GM18870 (cell line): ENCODE measurements at regions not wholly inside any gene's neighbourhood (a gene's known extent, or its start where the extent isn't known, plus 50 kb on each side); places are given as distances from the start of the nearest gene placed in this dataset.
"Not testable (repeated sequence)": the region's sequence is repeated elsewhere in the genome, so short reads cannot be mapped to it uniquely, and the experiment has no call there.

Experiments
- ATAC-seq: cut with Tn5 transposase; IDR thresholded peaks from one replicate; pipeline ENCODE4 v1.9.1; 2021; ENCODE audit warnings: moderate library complexity; ENCODE audit not compliant: unreplicated experiment

DNA sequence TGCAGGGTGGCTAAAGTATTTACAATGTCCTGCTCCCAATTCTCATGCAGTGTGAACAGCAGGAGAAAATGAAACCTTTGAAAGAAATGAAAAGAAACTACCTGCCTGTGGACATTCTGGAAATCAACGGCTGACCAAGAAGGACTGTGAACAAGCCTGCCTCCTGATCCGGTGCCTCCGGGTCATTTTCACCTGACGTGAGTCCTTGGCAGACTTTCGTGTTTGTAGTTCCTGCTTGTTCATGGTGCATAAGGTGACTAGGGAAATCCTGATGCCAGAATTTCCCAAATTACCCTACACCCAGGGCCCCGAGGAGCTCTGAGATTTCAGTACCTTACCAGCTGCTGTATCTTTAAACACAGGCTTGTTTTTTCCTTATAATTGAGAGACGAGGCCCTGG, 317.5 kb downstream of the TLE1 start:
- ATAC-seq = no peak

DNA sequence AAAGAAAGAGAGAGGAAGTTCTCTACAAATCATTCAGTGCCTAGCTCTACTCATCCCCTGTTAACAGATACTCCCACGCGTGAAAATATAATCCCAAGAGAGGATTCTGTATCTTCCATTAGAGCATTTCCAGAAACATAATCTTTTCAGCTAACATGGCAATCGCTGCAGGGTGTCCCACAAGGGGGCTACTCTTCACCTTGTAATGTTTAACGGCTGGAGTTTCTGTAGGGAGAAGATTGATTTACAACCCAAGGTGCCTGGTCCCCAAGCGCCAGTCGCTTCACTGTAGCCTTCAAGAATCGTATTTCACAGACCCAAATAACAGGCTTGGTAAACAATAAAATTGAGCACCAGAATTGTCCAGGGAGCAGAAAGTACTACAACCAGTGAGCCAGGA, 318.7 kb downstream of the TLE1 start:
- ATAC-seq = no peak

DNA sequence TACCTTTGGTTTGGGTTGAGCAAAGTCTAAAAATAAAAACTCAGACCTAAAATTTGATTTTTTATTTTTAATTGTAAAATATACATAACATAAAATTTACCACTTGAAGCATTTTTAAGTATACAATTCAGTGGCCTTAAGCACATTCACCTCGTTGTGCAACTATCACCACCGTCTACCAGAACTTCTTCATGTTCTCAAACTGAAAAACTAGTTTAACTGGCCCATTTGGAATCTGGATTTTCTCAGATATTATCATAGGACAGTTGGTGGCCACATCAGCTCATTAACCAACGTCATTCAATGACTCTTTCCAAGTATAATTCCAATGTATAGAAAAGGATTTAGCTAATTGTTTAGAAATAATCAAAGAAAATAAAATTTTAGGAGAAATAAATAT, 319.3 kb downstream of the TLE1 start:
- no peak for ATAC-seq

DNA sequence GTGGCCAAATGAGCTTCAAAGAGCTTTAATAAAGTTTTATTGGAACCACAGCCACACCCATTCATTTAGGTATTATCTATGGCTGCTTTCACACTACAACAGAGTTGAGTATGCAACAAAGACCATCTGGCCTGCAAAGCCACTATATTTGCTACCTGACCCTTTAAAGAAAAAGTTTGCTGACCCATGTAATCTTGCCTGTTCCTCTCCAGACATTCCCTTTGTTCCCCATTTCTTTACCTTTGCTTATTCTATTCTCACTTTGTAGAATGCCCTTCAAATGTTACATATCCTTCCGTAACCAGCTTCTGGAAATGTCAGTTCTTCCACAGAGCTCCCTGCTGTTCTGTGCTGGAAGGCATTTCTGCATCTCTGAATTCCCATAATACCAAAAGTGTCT, 320.2 kb downstream of the TLE1 start:
- ATAC-seq = no peak

DNA sequence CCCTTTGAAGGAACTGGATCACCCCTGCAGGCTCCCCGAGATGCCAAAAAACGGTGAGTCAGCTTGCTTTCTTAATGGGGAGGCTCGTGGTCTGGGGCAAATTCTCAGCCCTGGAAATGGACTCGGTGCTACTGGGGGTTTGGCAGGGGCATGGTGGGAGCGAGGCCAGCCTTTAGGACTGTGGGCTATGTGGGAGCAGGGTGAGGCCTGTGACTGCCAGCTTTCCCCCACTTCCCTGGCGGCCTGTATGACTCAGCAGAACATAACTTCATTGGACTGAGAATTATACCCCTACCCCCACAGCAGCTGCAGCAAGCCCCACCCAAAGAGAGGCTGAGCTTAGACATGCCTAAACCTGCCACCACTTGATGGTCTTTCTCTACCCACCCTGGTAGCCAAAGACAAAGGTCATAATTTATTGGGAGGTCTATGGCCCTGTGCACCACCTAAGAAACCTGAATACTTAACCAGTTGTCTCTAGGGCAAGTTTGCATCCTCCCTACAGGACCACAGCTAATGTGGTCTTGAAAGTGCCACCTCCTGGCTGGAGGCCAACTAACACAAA, 325.3 kb downstream of the TLE1 start:
- ATAC-seq = no peak

DNA sequence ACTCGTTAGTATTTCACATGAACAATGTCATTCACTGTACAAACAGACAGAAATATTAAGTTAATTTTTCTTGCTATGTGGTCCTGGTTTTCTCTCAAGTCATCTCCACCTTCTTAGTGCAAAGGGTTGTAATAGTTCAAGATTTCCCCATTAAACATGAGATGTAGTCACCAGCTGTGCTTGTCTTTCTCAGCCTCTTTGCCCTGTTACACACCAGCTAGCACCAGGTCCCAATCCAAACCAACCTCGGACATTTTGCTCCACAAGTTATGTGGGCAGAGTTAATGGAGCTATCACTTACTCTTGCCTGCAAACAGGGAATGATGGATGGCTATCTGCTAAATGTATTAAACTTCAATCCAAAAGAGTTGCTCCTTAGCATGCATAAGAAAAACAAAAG, 328.1 kb downstream of the TLE1 start:
- no peak for ATAC-seq

DNA sequence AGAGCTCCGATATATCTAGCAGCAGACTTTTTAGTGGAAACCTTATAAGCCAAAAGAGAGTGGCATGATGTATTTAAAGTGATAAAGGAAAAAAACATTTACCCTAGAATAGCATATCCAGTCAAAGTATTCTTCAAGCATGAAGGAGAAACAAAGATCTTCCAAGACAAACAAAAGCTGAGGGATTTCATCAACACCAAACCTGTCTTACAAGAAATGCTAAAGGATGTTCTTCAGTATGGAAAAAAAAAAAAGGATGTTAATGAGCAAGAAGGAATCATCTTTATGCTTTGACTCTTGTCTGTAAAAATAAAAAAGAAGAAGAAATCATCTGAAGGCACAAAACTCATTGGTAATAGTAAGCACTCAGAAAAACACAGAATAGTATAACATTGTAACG, 338.2 kb downstream of the TLE1 start:
- no peak for ATAC-seq

DNA sequence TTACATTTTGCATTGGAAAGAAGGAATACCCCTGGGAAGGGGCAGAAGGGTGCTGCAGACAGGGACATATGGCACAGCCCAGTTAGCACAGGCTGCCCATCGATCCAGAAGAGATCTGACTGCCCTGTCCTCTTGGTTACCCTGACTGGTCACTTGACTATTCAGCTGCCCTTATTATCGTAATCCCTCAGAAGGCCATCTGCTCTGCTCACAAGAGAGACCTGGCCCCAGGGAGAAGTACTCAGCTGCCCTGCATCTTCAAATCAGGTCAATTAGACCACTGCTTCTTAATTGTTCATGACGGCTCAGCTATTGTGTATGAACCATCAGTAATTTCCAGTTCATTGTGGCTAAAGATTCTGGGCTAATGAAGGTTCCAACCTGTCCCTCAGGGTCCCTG, 345.0 kb downstream of the TLE1 start:
- ATAC-seq = no peak

DNA sequence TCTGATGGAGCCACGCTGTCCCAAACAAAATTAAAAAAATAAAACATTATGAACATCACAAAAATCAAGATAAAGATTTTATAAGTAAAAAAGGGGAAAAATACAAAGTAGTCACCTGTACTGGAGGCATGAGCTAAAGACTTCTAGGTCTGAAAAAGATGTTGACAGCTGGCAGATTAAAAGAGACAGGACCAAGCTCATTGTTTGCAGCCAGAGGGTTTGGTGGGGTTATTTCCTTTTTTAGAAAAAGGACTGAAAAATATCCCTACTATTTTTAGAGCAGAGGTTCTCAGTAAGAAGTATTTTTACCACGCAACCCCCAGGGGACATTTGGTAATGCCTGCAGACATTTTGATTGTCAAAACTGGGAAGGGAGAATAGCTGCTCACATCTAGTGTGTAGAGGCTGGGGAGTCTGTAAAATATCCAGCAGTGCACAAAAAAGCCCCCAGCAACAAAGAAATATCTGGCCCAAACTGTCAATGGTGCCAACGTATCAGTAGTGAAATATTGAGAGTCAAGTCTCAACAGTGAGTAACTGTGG, 353.4 kb downstream of the TLE1 start:
- no peak for ATAC-seq

DNA sequence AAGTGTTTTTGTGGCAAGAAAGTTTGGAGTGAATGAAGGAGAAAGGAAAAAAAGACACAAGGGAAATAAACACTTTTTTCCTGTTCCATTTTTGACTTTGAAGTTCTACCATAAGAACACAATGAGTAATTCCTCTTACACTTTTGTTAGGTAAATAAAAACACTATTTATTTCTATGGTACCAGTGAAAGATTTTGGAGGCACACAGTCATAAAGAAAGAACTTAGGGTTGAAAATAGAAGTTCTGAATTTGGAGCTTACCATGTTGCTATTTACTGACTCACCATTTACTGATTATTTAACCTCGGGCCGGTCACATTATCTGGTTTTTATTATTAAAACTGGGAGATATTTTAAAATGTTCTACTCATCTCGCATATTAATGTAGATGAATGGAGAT, 367.8 kb downstream of the TLE1 start:
- no peak for ATAC-seq

DNA sequence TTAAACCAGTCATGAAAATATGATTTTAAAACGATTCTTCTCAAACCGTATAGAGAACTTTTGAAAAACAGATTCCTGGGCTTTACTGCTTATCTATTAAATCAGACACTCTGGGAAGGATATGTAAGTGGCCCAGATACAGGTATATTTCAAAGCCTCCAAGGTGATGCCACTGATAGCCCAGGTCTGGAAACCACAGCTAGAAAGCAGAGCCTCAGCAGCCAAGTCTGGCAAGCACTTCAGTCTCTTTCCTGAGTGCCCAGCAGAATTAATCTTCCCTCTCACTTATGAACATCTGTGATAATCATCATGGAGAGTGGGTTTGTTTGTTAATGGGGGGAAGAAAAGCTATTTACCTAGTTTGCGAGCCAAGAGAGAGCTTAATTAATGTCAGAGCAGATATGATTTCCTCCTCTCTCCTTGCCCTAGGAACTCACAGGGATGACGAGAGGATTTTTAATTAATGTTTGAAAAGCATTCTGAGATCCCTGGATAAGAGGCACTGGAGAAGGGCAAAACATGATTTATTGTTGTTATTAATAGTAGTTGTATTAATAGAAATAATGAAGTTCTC, 368.4 kb downstream of the TLE1 start:
- ATAC-seq = no peak

DNA sequence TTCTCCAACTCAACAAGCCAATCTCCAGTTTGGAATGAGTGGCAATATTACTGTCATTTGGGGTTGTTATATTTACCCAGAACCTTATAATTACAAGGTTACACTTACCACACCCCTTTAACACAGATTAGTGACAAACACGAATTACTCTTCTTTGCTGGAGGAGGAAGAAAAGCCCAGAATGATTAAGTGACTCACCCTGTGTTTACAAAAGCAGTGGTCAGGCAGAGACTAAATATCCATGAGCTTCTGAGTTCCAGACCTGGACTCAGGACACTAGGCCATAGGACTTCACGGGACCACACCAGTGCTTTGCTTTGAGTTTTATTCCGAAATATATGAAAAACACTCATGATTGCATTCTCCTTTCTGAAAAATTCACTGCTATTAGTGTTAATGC, 370.8 kb downstream of the TLE1 start:
- no peak for ATAC-seq

DNA sequence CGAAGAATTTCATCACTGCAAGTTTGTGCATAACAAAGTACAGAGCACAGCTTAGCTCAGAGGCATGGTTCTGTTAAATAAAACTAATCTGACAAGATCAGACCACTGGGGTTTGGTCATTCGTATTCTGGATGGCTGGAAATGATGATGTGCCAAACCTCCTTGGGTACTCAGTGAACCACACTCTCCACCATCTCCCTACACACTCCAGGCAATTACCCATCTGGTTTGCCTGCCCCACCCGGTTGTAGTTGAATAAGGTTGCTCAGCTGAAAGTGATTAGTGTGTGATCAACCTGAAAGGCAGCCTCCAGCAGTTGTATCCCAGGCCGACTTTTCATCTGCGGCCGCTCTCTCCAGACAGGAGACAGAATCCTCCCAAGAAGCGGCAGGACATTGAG, 371.4 kb downstream of the TLE1 start:
- no peak for ATAC-seq

DNA sequence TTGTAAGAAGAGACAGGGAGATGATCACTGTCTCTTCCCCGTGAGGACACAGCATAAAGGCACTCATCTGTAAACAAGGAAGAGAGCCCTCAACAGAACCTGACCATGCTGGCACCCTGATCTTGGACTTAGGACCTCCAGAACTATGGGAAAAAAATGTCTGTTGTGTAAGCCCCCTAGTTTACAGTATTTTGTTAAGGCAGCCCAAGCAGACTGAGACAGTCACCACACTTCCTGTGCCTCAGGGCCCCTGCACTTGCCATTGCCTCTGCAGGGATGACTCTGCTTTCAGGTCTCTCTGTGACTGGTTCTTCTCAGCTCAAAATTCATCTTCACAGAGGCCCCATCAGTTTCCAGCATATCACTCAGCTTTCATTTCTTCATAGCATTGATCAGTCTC, 372.1 kb downstream of the TLE1 start:
- ATAC-seq = no peak

DNA sequence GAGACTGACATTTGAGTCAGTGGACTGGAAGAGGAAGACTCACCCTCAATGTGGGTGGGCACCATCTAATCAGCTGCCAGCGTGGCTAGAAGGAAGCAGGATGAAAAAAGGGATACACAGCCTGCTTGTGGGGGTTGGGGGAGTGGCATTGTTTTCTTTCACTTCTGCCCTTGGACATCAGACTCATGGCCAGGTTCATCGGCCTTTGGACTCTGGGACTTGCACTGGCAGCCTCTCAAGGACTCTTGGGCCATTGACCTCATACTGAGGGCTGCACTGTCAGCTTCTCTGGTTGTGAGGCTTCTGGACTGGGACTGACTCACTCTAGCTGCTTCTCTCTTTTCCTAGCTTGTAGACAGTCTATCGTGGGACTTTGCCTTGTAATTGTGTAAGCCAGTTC, 374.9 kb downstream of the TLE1 start:
- no peak for ATAC-seq

DNA sequence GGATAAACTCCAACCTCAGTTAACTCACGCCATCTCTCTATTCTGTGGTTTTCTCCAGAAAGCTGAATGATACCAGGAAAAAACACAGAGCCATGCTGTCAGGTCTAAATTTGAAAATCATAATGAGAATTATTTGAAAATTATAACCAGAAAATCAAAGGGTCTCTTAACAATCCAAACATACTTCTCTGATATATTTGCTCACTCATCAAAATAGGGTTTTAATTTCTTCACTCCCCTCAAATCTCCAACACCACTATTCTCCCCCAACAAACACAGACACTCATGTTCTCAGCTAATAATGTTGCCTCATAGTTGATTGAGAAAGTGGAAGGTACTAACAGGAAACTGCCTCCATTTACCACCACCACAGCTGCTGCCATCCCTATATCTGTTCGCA, 375.5 kb downstream of the TLE1 start:
- no peak for ATAC-seq

DNA sequence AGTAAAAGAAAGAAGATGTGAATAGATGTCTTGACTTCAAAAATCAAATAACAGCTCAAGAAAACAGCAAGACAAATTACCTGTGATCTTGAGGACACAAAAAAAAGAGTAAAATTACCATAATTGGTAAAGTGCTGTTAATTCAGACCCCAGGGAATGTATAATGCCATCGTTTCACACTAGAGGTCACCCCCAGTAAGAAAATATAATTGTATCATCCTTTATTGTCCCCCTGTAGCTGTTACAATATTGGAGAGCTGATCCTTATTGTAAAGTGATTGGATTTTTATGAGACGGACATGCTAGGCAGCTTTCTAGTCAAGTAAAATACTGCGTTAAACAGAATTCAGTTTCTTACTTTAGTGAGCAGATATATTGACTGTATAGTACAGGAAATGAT, 377.0 kb downstream of the TLE1 start:
- ATAC-seq = no peak

DNA sequence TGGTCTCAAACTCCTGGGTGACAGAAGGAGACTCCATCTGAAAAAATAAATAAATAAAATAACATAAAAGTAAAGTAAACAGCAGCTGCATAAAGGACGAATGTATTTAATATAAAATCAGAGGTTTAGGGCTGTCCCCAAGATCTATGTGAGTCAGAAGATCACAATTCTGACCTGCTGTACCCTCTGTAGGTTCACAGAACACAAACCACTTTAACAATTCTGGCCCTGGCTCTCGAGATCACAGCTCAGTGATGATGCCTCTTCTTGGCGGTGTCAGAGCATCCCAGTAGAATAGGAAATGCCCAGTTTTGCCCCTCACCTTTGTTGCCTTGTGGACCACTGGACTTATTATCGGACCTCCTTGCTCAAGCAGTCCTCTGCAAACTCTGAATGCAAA, 380.9 kb downstream of the TLE1 start:
- ATAC-seq = no peak

DNA sequence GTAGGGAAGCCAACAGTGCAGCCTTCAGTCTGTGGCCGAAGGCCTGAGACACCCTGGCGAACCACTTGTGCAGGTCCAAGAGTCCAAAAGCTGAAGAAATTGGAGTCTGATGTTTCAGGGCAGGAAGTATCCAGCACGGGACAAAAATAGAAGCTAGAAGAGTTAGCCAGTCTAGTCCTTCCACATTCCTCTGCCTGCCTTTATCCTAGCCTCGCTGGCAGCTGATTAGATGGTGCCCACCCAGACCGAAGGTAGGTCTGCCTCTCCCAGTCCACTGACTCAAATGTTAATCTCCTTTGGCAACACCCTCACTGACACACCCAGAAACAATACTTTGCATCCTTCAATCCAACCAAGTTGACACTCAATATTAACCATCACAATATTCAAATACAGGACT, 381.6 kb downstream of the TLE1 start:
- ATAC-seq = not testable (repeated sequence)

DNA sequence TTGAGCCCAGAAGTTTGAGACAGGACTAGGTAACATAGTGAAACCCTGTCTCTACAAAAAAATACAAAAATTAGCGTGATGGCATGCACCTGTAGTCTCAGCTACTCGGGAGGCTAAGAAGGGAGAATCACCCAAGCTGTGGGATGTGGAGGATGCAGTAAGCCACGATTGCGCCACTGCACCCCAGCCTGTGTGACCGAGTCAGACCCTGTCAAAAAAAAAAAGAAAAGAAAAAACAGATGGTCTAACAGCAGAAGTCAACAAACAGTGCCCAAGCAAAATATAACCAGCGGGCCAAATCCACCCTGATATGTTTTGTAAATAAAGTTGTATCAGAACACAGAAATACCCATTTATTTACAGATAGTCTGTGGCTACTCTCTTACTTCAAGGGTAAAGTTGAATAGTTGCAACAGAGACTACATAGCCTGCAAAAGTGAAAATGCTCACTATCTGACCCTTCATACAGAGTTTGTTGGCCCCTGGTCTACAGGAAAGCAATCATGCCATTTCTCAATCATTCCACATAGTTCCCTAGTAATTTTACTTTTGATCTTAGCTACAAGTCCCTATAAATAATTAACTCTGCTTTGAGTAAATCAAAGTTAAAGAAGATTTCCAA, 383.7 kb downstream of the TLE1 start:
- ATAC-seq = no peak

DNA sequence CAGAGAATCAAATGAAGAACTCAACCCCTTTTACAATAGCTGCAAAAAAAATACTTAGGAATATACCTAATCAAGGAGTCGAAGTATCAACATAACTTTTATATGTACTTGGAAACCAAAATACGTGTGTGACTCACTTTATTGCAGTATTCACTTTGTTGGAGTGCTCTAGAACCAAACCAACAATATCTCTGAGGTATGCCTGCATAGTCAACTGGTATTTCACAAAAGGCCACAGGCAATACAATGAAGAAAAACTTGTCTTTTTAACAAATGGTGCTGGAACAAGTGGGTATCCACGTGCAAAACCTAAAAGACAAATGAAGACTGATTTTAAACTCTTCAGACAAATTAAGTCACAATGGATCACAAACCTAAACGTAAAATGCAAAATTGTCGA, 385.7 kb downstream of the TLE1 start:
- ATAC-seq = no peak

DNA sequence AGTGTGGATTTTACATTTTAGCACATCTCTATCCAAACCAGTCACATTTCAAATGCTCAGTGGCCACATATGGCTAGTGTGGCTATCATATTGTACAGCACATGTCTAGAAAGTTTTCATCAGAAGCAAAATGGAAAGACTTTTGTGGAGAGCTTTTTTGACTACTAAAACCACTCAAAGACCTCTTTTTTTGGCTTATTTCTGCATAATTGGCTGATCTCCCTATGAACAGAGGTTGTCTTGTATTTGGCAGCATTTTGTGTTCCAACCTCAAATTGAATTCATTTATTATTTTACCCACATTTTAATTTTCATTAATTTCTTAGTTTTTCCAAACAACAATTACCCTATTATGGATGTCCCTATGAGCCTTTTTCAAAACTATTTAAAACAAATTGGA, 395.7 kb downstream of the TLE1 start:
- no peak for ATAC-seq
